Panc1 (cell line): ENCODE measurements at regions not wholly inside any gene's neighbourhood (a gene's known extent, or its start where the extent isn't known, plus 50 kb on each side); places are given as distances from the start of the nearest gene placed in this dataset.

ENCODE experiments used
- ATAC-seq: fragments of 200-7000 bp; cut with Tn5 transposase; 2 replicates; pipeline ENCODE4 v1.9.1; 2020; ENCODE audit warnings: mild to moderate bottlenecking, moderate library complexity
- BruUV-seq: library from RNA; stranded (reverse); fragments of 400-500 nt; replicated peaks from 2 replicates; lab custom pipeline; 2021; lab: Mats Ljungman, UMichigan
- CTCF ChIA-PET: fragments of 300-600 bp; sonication (Branson Sonifier 250); formaldehyde crosslinking; loops from one replicate; lab custom pipeline; 2022; ENCODE audit warnings: antibody characterized with exemption; lab: Charles Lee
- POLR2A ChIA-PET: fragments of 300-600 bp; sonication (Branson Sonifier 250); formaldehyde crosslinking; loops from one replicate; lab custom pipeline; 2022; ENCODE audit warnings: antibody characterized with exemption; lab: Charles Lee
- DNase-seq: peaks from one replicate; pipeline ENCODE4 v3.0.0-alpha.2; 2010; ENCODE audit warnings: low read depth, low spot score
- H3K27ac ChIP-seq: 2 replicates; pipeline ENCODE4 v1.5.1; 2011; ENCODE audit warnings: mild to moderate bottlenecking, low read length, inconsistent platforms
- H3K27me3 ChIP-seq: fragments of 200-500 bp; sonication (Bioruptor generic); 2 replicates; pipeline ENCODE4 v1.6.0; 2014; ENCODE audit warnings: low read length, inconsistent platforms; ENCODE audit not compliant: control insufficient read depth, insufficient read depth
- H3K36me3 ChIP-seq: fragments of 200-500 bp; sonication (Bioruptor generic); 2 replicates; pipeline ENCODE4 v1.5.1; 2014; ENCODE audit warnings: inconsistent platforms, mild to moderate bottlenecking, low read length, moderate library complexity; ENCODE audit not compliant: control insufficient read depth, insufficient read depth
- H3K4me1 ChIP-seq: 2 replicates; pipeline ENCODE4 v1.5.1; 2011; ENCODE audit warnings: inconsistent platforms, mild to moderate bottlenecking, low read length, moderate library complexity; ENCODE audit not compliant: control insufficient read depth, insufficient read depth
- H3K4me3 ChIP-seq, 2 experiments: 2 replicates each; pipeline ENCODE4 v1.5.1; 2011 to 2012; ENCODE audit warnings: low read depth in 2 of 2, low read length in 2 of 2, mild to moderate bottlenecking in 2 of 2, inconsistent platforms in 1 of 2, moderate library complexity in 1 of 2
- H3K9me3 ChIP-seq: fragments of 200-500 bp; sonication (Bioruptor generic); 2 replicates; pipeline ENCODE4 v1.5.1; 2014; ENCODE audit warnings: low read depth, mild to moderate bottlenecking, inconsistent platforms, low read length, moderate library complexity; ENCODE audit not compliant: control insufficient read depth, insufficient read depth
- POLR2AphosphoS5 ChIP-seq: IDR thresholded peaks from 2 replicates; pipeline ENCODE4 v1.6.1; 2012; ENCODE audit warnings: mild to moderate bottlenecking, low read depth, low read length, moderate library complexity
- REST ChIP-seq, 2 experiments: IDR thresholded peaks; 2 replicates each; pipeline ENCODE4 v1.6.1; 2011 to 2012; ENCODE audit warnings: low read depth in 2 of 2, control low read depth in 1 of 2, low read length in 1 of 2, mild to moderate bottlenecking in 1 of 2, moderate library complexity in 1 of 2; ENCODE audit not compliant: insufficient read depth in 1 of 2
- SIN3A ChIP-seq: IDR thresholded peaks from 2 replicates; pipeline ENCODE4 v1.6.1; 2012; ENCODE audit warnings: low read depth, mild to moderate bottlenecking, low read length, moderate library complexity, borderline replicate concordance; ENCODE audit not compliant: insufficient read depth
- TCF7L2 ChIP-seq: IDR thresholded peaks from 2 replicates; pipeline ENCODE4 v1.6.1; 2011; ENCODE audit warnings: mild to moderate bottlenecking, low read depth, low read length, inconsistent platforms
- in situ Hi-C: cut with HindIII; loops from 2 replicates; pipeline ENCODE4 v1.10.0; 2016; ENCODE audit warnings: low sequenced_read_pairs, low pct_unique_long_range_greater_than_20kb
- intact Hi-C: fragments of 100-400 bp; cut with micrococcal nuclease; formaldehyde crosslinking; loops from one replicate; pipeline ENCODE4 v1.10.0; 2022; ENCODE audit not compliant: unreplicated experiment
- TF ChIP-seq, protein P1 (sequence below): fragments of 450-650 bp; IDR thresholded peaks from 2 replicates; pipeline ENCODE4 v1.5.1; 2017; ENCODE audit warnings: mild to moderate bottlenecking

DNA sequence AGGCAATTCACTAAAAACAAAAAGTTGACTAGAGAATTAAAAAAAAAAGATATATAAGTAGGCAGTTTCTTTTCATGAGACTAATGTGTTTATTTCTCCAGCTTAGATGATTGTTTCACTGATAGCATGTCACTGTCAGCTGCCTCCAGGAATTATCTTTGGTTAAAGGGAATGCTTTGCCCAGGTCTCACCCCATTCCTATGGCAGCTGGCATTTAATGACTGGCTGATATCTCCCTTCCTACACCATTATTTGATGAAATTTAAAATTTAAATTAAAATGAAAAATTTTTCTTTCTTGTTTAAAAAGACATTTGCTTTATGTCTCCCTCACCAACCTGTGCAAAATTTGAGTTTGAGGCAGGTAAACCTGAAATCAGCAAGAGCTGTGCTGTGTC, 214.5 kb upstream of the PRSS1 start:
- no TSS peak for BruUV-seq
- Histone ChIP-seq H3K36me3 (no peaks in the 10 kb centered on the region), H3K9me3 (no peaks in the 10 kb centered on the region), H3K27me3 (peaks cover 11% of the 10 kb centered on the region), H3K4me1 (no peaks in the 10 kb centered on the region), H3K27ac (no peak overlapping the region), H3K4me3 (no peak overlapping the region)
- no peak for ATAC-seq
- CTCF ChIA-PET = interaction anchor here (0.6 to 2.5 kb wide), 9 partner anchors 12 to 277 kb away, joined by 3 to 10 read pairs (median 4); no protein-coding TSS in a partner anchor
- intact Hi-C loops (loop anchor here (5.0 to 10.0 kb wide), 3 partner anchors 53 to 280 kb away; no protein-coding TSS in a partner anchor), in situ Hi-C loops (no loop called here)
- no peak for DNase-seq
- POLR2A ChIA-PET = no interaction called here
- TF ChIP-seq, protein P1, sequence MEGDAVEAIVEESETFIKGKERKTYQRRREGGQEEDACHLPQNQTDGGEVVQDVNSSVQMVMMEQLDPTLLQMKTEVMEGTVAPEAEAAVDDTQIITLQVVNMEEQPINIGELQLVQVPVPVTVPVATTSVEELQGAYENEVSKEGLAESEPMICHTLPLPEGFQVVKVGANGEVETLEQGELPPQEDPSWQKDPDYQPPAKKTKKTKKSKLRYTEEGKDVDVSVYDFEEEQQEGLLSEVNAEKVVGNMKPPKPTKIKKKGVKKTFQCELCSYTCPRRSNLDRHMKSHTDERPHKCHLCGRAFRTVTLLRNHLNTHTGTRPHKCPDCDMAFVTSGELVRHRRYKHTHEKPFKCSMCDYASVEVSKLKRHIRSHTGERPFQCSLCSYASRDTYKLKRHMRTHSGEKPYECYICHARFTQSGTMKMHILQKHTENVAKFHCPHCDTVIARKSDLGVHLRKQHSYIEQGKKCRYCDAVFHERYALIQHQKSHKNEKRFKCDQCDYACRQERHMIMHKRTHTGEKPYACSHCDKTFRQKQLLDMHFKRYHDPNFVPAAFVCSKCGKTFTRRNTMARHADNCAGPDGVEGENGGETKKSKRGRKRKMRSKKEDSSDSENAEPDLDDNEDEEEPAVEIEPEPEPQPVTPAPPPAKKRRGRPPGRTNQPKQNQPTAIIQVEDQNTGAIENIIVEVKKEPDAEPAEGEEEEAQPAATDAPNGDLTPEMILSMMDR = no peak
- TF ChIP-seq TCF7L2 (no peak), SIN3A (no peak), POLR2AphosphoS5 (no peak), REST (IDR thresholded peaks at IDR 0.05; ENCODE audit: insufficient read depth in 1 of 2, low read depth in 2 of 2, low read length in 1 of 2) (no peak)

- POLR2A ChIA-PET = no interaction called here
- H3K4me1 ChIP-seq = no peaks in the 10 kb centered on the region
- no peak for DNase-seq
- CTCF ChIA-PET = no interaction called here
- no peaks in the 10 kb centered on the region for H3K9me3 ChIP-seq
- ATAC-seq = no peak
- H3K36me3 ChIP-seq = no peaks in the 10 kb centered on the region
- intact Hi-C loops (loop anchor here (10.0 kb wide), 1 partner anchor 281 kb away; no protein-coding TSS in a partner anchor), in situ Hi-C loops (no loop called here)
- BruUV-seq = no TSS peak
- H3K27me3 ChIP-seq = peaks cover 11% of the 10 kb centered on the region
- no peak for TF ChIP-seq POLR2AphosphoS5
- TF ChIP-seq TCF7L2 = no peak
- TF ChIP-seq REST (IDR thresholded peaks at IDR 0.05; ENCODE audit: insufficient read depth in 1 of 2, low read depth in 2 of 2, low read length in 1 of 2) = no peak
- H3K27ac ChIP-seq = no peak overlapping the region
- no peak overlapping the region for H3K4me3 ChIP-seq
These were observed 215.4 kb upstream of the PRSS1 start for GRCh38 chr7:142533920-142534319.
